IPS-NIHi7 (cell line): ENCODE measurements at regions not wholly inside any gene's neighbourhood (a gene's known extent, or its start where the extent isn't known, plus 50 kb on each side); places are given as distances from the start of the nearest gene placed in this dataset.

Experiments used
- DNase-seq: peaks from one replicate; pipeline ENCODE4 v3.0.0; 2012; ENCODE audit warnings: mixed read lengths; ENCODE audit errors: extremely low spot score

GRCh38 chr13:65889368-65889767, 1340.8 kb downstream of the PCDH9 start:
- DNase-seq, result no peak

- DNase-seq, result no peak
Observed at GRCh38 chr13:65882810-65883209, 1347.3 kb downstream of the PCDH9 start.

GRCh38 chr13:65881561-65882155, 1348.5 kb downstream of the PCDH9 start:
- no peak for DNase-seq

GRCh38 chr13:65875031-65875430, 1355.1 kb downstream of the PCDH9 start:
- no peak for DNase-seq

GRCh38 chr13:65872448-65872847, 1357.7 kb downstream of the PCDH9 start:
- DNase-seq, result no peak

- no peak for DNase-seq
Observed at GRCh38 chr13:65868884-65869283, 1361.3 kb downstream of the PCDH9 start.

- DNase-seq, result no peak
Observed at GRCh38 chr13:65868099-65868498, 1362.0 kb downstream of the PCDH9 start.

GRCh38 chr13:65866138-65866537, 1364.0 kb downstream of the PCDH9 start:
- DNase-seq, result no peak

GRCh38 chr13:65865206-65865605, 1364.9 kb downstream of the PCDH9 start:
- DNase-seq, result no peak

- DNase-seq, result no peak
Observed at GRCh38 chr13:65864039-65864438, 1366.1 kb downstream of the PCDH9 start.

- DNase-seq, result no peak
Observed at GRCh38 chr13:65860306-65860705, 1369.8 kb downstream of the PCDH9 start.

- no peak for DNase-seq
Observed at GRCh38 chr13:65857942-65858565, 1372.1 kb downstream of the PCDH9 start.

- DNase-seq, result no peak
Observed at GRCh38 chr13:65856431-65856830, 1373.7 kb downstream of the PCDH9 start.

GRCh38 chr13:65855242-65855805, 1374.8 kb downstream of the PCDH9 start:
- DNase-seq, result no peak

- DNase-seq, result no peak
Observed at GRCh38 chr13:65854431-65854830, 1375.7 kb downstream of the PCDH9 start.

- DNase-seq, result no peak
Observed at GRCh38 chr13:65844266-65844841, 1385.8 kb downstream of the PCDH9 start.

- DNase-seq, result no peak
Observed at GRCh38 chr13:65843314-65843731, 1386.8 kb downstream of the PCDH9 start.

GRCh38 chr13:65841156-65841555, 1389.0 kb downstream of the PCDH9 start:
- no peak for DNase-seq

- no peak for DNase-seq
Observed at GRCh38 chr13:65836066-65836465, 1394.1 kb downstream of the PCDH9 start.

- no peak for DNase-seq
Observed at GRCh38 chr13:65834897-65835296, 1395.2 kb downstream of the PCDH9 start.

GRCh38 chr13:65830411-65831205, 1399.5 kb downstream of the PCDH9 start:
- DNase-seq, result no peak
